Naive thymus-derived CD8-positive, alpha-beta T cell (primary cell): ENCODE measurements at regions not wholly inside any gene's neighbourhood (a gene's known extent, or its start where the extent isn't known, plus 50 kb on each side); places are given as distances from the start of the nearest gene placed in this dataset.

ENCODE experiments used
- ATAC-seq, 2 donors: fragments of 150-1000 bp; cut with Tn5 transposase in 1 of 2; sonication (Bioruptor Pico), chemical (Tn5 transposase) in 1 of 2; 1 replicate in 1 of 2; 2 replicates in 1 of 2; pipeline ENCODE4 v1.10.0; 2021; ENCODE audit warnings: mild to moderate bottlenecking in 2 of 2, moderate library complexity in 2 of 2
- POLR2A ChIA-PET: fragments of 350-600 bp; sonication (Branson Sonifier 250); formaldehyde crosslinking; loops from one replicate; lab custom pipeline; 2021; ENCODE audit warnings: antibody characterized with exemption; lab: Charles Lee
- DNase-seq, 10 donors: peaks; one replicate each; pipeline versions ENCODE4 v3.0.0 to v3.0.0-alpha.2; 2020 to 2022
- H3K27ac Mint-ChIP-seq, 10 donors: one replicate each; pipeline ENCODE4 v1.8.0; 2020 to 2022; ENCODE audit warnings: mild to moderate bottlenecking in 10 of 10, mixed read lengths in 10 of 10, moderate library complexity in 4 of 10, inconsistent platforms in 1 of 10
- H3K27me3 Mint-ChIP-seq, 5 donors: one replicate each; pipeline ENCODE4 v1.8.0; 2021 to 2022; ENCODE audit warnings: mixed read lengths in 5 of 5
- H3K36me3 Mint-ChIP-seq, 3 donors: one replicate each; pipeline ENCODE4 v1.8.0; 2020 to 2022; ENCODE audit warnings: mixed read lengths in 3 of 3, mild to moderate bottlenecking in 2 of 3, inconsistent platforms in 1 of 3
- H3K4me1 Mint-ChIP-seq, 4 donors: one replicate each; pipeline ENCODE4 v1.8.0; 2021 to 2022; ENCODE audit warnings: mixed read lengths in 4 of 4
- H3K4me3 Mint-ChIP-seq, 10 donors: one replicate each; pipeline ENCODE4 v1.8.0; 2020 to 2022; ENCODE audit warnings: mild to moderate bottlenecking in 10 of 10, mixed read lengths in 10 of 10, moderate library complexity in 6 of 10, inconsistent platforms in 1 of 10
- H3K9me3 Mint-ChIP-seq, 9 donors: one replicate each; pipeline ENCODE4 v1.8.0; 2020 to 2022; ENCODE audit warnings: mixed read lengths in 9 of 9, mild to moderate bottlenecking in 3 of 9, inconsistent platforms in 1 of 9, moderate library complexity in 1 of 9

GRCh38 chr1:29900104-29900679 lies 663.9 kb downstream of the PTPRU start:
- Mint-ChIP-seq H3K4me3 (no peak overlapping the region), H3K36me3 (no peaks in the 10 kb centered on the region), H3K27ac (no peak overlapping the region), H3K4me1 (no peaks in the 10 kb centered on the region), H3K27me3 (peaks cover 9 to 48% (median 34%) of the 10 kb centered on the region in 5 donors), H3K9me3 (no peaks in the 10 kb centered on the region)
- ATAC-seq (no peak), DNase-seq (no peak)
- POLR2A ChIA-PET, result no interaction called here

GRCh38 chr1:29896791-29897714 lies 660.7 kb downstream of the PTPRU start:
- Mint-ChIP-seq H3K4me1 (no peaks in the 10 kb centered on the region), H3K27me3 (peaks cover 15 to 60% (median 49%) of the 10 kb centered on the region in 5 donors), H3K36me3 (no peaks in the 10 kb centered on the region), H3K9me3 (no peaks in the 10 kb centered on the region), H3K4me3 (no peak overlapping the region), H3K27ac (no peak overlapping the region)
- DNase-seq (no peak), ATAC-seq (no peak)
- POLR2A ChIA-PET, result no interaction called here

GRCh38 chr1:29896300-29896699 lies 660.0 kb downstream of the PTPRU start:
- H3K4me3 Mint-ChIP-seq, result no peak overlapping the region
- H3K4me1 Mint-ChIP-seq, result no peaks in the 10 kb centered on the region

GRCh38 chr1:29895201-29895600 lies 658.9 kb downstream of the PTPRU start:
- POLR2A ChIA-PET, result no interaction called here
- H3K9me3 Mint-ChIP-seq, result no peaks in the 10 kb centered on the region
- H3K36me3 Mint-ChIP-seq, result no peaks in the 10 kb centered on the region
- H3K4me3 Mint-ChIP-seq, result no peak overlapping the region
- peaks cover 10 to 66% (median 51%) of the 10 kb centered on the region in 5 donors for H3K27me3 Mint-ChIP-seq
- no peak overlapping the region for H3K27ac Mint-ChIP-seq
- no peak for DNase-seq
- H3K4me1 Mint-ChIP-seq, result no peaks in the 10 kb centered on the region
- ATAC-seq, result no peak

More at GRCh38 chr1:29896300-29896699, 660.0 kb downstream of the PTPRU start:
- Mint-ChIP-seq H3K36me3 (no peaks in the 10 kb centered on the region), H3K27me3 (peaks cover 15 to 63% (median 52%) of the 10 kb centered on the region in 5 donors), H3K27ac (no peak overlapping the region), H3K9me3 (no peaks in the 10 kb centered on the region)
- ATAC-seq (no peak), DNase-seq (no peak)
- POLR2A ChIA-PET, result no interaction called here

- H3K27ac Mint-ChIP-seq, result no peak overlapping the region
- POLR2A ChIA-PET, result no interaction called here
- H3K27me3 Mint-ChIP-seq, result peaks cover 10 to 72% (median 52%) of the 10 kb centered on the region in 5 donors
- no peak for DNase-seq
- H3K4me3 Mint-ChIP-seq, result no peak overlapping the region
- H3K9me3 Mint-ChIP-seq, result no peaks in the 10 kb centered on the region
- H3K4me1 Mint-ChIP-seq, result no peaks in the 10 kb centered on the region
- ATAC-seq, result no peak
- no peaks in the 10 kb centered on the region for H3K36me3 Mint-ChIP-seq
Observed at GRCh38 chr1:29894311-29894710, 658.0 kb downstream of the PTPRU start.

- POLR2A ChIA-PET, result no interaction called here
Observed at GRCh38 chr1:29893806-29894205, 657.5 kb downstream of the PTPRU start.

GRCh38 chr1:29893046-29893723 lies 656.9 kb downstream of the PTPRU start:
- H3K9me3 Mint-ChIP-seq, result no peaks in the 10 kb centered on the region
- H3K4me1 Mint-ChIP-seq, result no peaks in the 10 kb centered on the region
- no peak overlapping the region for H3K27ac Mint-ChIP-seq
- POLR2A ChIA-PET, result no interaction called here
- no peaks in the 10 kb centered on the region for H3K36me3 Mint-ChIP-seq
- DNase-seq, result no peak
- ATAC-seq, result no peak
- H3K27me3 Mint-ChIP-seq, result peaks cover 10 to 68% (median 45%) of the 10 kb centered on the region in 5 donors
- H3K4me3 Mint-ChIP-seq, result no peak overlapping the region

More at GRCh38 chr1:29893806-29894205, 657.5 kb downstream of the PTPRU start:
- Mint-ChIP-seq H3K27ac (no peak overlapping the region), H3K27me3 (peaks cover 10 to 72% (median 49%) of the 10 kb centered on the region in 5 donors), H3K36me3 (no peaks in the 10 kb centered on the region), H3K4me3 (no peak overlapping the region), H3K4me1 (no peaks in the 10 kb centered on the region), H3K9me3 (no peaks in the 10 kb centered on the region)
- no peak for ATAC-seq
- no peak for DNase-seq

GRCh38 chr1:29892247-29892646 lies 655.9 kb downstream of the PTPRU start:
- H3K9me3 Mint-ChIP-seq, result peaks cover 0 to 2% (median 0%) of the 10 kb centered on the region in 9 donors
- DNase-seq (no peak), ATAC-seq (no peak)
- POLR2A ChIA-PET, result no interaction called here
- H3K4me3 Mint-ChIP-seq, result no peak overlapping the region
- no peaks in the 10 kb centered on the region for H3K4me1 Mint-ChIP-seq
- no peak overlapping the region for H3K27ac Mint-ChIP-seq
- H3K27me3 Mint-ChIP-seq, result peaks cover 10 to 59% (median 37%) of the 10 kb centered on the region in 5 donors
- no peaks in the 10 kb centered on the region for H3K36me3 Mint-ChIP-seq

GRCh38 chr1:29890201-29890959 lies 654.1 kb downstream of the PTPRU start:
- no peak for DNase-seq
- Mint-ChIP-seq H3K27me3 (peaks cover 6 to 42% (median 20%) of the 10 kb centered on the region in 5 donors), H3K4me1 (no peaks in the 10 kb centered on the region), H3K27ac (no peak overlapping the region), H3K36me3 (no peaks in the 10 kb centered on the region), H3K9me3 (peaks cover 0 to 2% (median 0%) of the 10 kb centered on the region in 9 donors), H3K4me3 (no peak overlapping the region)
- POLR2A ChIA-PET, result no interaction called here
- ATAC-seq, result no peak

GRCh38 chr1:29889776-29890175 lies 653.5 kb downstream of the PTPRU start:
- no peaks in the 10 kb centered on the region for H3K36me3 Mint-ChIP-seq
- DNase-seq (no peak), ATAC-seq (no peak)
- no peak overlapping the region for H3K27ac Mint-ChIP-seq
- H3K4me3 Mint-ChIP-seq, result no peak overlapping the region
- POLR2A ChIA-PET, result no interaction called here
- H3K9me3 Mint-ChIP-seq, result peaks cover 0 to 2% (median 0%) of the 10 kb centered on the region in 9 donors
- H3K27me3 Mint-ChIP-seq, result peaks cover 2 to 42% (median 16%) of the 10 kb centered on the region in 5 donors
- no peaks in the 10 kb centered on the region for H3K4me1 Mint-ChIP-seq

- no peak for ATAC-seq
- no peak overlapping the region for H3K27ac Mint-ChIP-seq
- POLR2A ChIA-PET, result no interaction called here
Observed at GRCh38 chr1:29884740-29885139, 648.4 kb downstream of the PTPRU start.

GRCh38 chr1:29883986-29884385 lies 647.7 kb downstream of the PTPRU start:
- Mint-ChIP-seq H3K27me3 (peaks cover 0 to 16% (median 4%) of the 10 kb centered on the region in 5 donors), H3K9me3 (peaks cover 0 to 2% (median 0%) of the 10 kb centered on the region in 9 donors), H3K4me3 (no peak overlapping the region), H3K27ac (no peak overlapping the region), H3K36me3 (no peaks in the 10 kb centered on the region), H3K4me1 (no peaks in the 10 kb centered on the region)
- ATAC-seq, result no peak
- DNase-seq, result no peak
- POLR2A ChIA-PET, result no interaction called here

More at GRCh38 chr1:29884740-29885139, 648.4 kb downstream of the PTPRU start:
- Mint-ChIP-seq H3K4me1 (no peaks in the 10 kb centered on the region), H3K4me3 (no peak overlapping the region), H3K9me3 (peaks cover 0 to 2% (median 0%) of the 10 kb centered on the region in 9 donors), H3K27me3 (peaks cover 0 to 13% (median 4%) of the 10 kb centered on the region in 5 donors), H3K36me3 (no peaks in the 10 kb centered on the region)
- no peak for DNase-seq
